ENCODE measurements at regions not wholly inside any gene's neighbourhood (a gene's known extent, or its start where the extent isn't known, plus 50 kb on each side); places are given as distances from the start of the nearest gene placed in this dataset.

DNA sequence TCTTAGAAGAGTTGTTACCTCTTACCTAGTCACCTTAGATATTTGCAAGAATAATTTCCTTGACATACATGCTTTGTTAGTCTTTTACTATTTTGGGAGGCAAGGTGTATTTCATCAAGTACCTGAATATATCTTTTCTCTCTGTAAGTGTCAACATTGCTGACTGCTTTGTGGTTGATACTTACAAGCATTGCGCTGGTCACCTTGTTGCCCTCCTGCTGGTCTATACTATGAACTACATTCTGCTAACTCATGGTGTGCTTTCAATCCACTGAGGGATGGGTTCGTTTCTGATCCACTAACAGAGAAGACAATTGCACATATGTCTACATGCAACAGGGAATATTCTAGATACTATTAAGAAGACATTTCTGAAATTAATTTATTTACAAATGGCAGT lies 837.8 kb upstream of the COBL start:
- TF ChIP-seq POLR2A (IDR thresholded peaks at IDR 0.05), result no peak
- TF ChIP-seq, protein P1, sequence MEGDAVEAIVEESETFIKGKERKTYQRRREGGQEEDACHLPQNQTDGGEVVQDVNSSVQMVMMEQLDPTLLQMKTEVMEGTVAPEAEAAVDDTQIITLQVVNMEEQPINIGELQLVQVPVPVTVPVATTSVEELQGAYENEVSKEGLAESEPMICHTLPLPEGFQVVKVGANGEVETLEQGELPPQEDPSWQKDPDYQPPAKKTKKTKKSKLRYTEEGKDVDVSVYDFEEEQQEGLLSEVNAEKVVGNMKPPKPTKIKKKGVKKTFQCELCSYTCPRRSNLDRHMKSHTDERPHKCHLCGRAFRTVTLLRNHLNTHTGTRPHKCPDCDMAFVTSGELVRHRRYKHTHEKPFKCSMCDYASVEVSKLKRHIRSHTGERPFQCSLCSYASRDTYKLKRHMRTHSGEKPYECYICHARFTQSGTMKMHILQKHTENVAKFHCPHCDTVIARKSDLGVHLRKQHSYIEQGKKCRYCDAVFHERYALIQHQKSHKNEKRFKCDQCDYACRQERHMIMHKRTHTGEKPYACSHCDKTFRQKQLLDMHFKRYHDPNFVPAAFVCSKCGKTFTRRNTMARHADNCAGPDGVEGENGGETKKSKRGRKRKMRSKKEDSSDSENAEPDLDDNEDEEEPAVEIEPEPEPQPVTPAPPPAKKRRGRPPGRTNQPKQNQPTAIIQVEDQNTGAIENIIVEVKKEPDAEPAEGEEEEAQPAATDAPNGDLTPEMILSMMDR (IDR thresholded peaks at IDR 0.05), result no peak

Data from breast epithelium (tissue), 3 donors.